ENCODE measurements at regions not wholly inside any gene's neighbourhood (a gene's known extent, or its start where the extent isn't known, plus 50 kb on each side); places are given as distances from the start of the nearest gene placed in this dataset.
"Not testable (repeated sequence)": the region's sequence is repeated elsewhere in the genome, so short reads cannot be mapped to it uniquely, and the experiment has no call there.

DNA sequence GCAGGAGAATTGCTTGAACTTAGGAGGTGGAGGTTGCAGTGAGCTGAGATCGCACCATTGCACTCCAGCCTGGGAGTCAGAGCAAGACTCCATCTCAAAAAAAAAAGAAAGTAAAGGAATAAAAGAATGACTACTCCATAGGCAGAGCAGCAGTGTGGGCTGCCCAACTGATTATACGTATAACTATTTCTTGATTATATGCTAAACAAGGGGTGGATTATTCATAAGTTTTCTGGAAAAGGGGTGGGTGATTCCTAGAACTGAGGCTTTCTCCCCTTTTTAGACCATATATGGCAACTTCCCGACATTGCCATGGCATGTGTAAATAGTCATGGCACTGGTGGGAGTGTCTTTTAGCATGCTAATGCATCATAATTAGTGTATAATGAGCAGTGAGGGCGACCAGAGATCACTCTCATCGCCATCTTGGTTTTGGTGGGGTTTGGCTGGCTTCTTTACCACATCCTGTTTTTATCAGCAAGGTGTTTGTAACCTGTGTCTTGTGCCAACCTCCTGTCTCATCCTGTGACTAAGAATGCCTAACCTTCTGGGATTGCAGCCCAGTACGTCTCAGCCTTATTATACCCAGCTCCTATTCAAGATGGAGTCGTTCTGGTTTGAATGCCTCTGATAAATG lies 72.3 kb upstream of the BCL2L14 start:
- TF ChIP-seq, protein P1, sequence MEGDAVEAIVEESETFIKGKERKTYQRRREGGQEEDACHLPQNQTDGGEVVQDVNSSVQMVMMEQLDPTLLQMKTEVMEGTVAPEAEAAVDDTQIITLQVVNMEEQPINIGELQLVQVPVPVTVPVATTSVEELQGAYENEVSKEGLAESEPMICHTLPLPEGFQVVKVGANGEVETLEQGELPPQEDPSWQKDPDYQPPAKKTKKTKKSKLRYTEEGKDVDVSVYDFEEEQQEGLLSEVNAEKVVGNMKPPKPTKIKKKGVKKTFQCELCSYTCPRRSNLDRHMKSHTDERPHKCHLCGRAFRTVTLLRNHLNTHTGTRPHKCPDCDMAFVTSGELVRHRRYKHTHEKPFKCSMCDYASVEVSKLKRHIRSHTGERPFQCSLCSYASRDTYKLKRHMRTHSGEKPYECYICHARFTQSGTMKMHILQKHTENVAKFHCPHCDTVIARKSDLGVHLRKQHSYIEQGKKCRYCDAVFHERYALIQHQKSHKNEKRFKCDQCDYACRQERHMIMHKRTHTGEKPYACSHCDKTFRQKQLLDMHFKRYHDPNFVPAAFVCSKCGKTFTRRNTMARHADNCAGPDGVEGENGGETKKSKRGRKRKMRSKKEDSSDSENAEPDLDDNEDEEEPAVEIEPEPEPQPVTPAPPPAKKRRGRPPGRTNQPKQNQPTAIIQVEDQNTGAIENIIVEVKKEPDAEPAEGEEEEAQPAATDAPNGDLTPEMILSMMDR (IDR thresholded peaks at IDR 0.05; ENCODE audit: poor library complexity), result not testable (repeated sequence)
- TF ChIP-seq EZH2 (IDR thresholded peaks at IDR 0.05; ENCODE audit: borderline replicate concordance); EZH2phosphoT487 (IDR thresholded peaks at IDR 0.05; ENCODE audit: low read depth, severe bottlenecking, unreplicated experiment): not testable (repeated sequence)
